HG03095 (cell line): ENCODE measurements at regions not wholly inside any gene's neighbourhood (a gene's known extent, or its start where the extent isn't known, plus 50 kb on each side); places are given as distances from the start of the nearest gene placed in this dataset.

ENCODE experiments used
- ATAC-seq: cut with Tn5 transposase; IDR thresholded peaks from one replicate; pipeline ENCODE4 v1.9.1; 2021; ENCODE audit warnings: moderate library complexity; ENCODE audit not compliant: unreplicated experiment

GRCh38 chr10:110413049-110413783, 84.5 kb upstream of the DUSP5 start:
- no peak for ATAC-seq

GRCh38 chr10:110413903-110414547, 83.7 kb upstream of the DUSP5 start:
- ATAC-seq = peak; percentile 3

- ATAC-seq = peak; percentile 78
These were observed 83.0 kb upstream of the DUSP5 start for GRCh38 chr10:110414548-110415309.

GRCh38 chr10:110415809-110416208, 81.9 kb upstream of the DUSP5 start:
- no peak for ATAC-seq

- no peak for ATAC-seq
These were observed 80.7 kb upstream of the DUSP5 start for GRCh38 chr10:110416776-110417711.

GRCh38 chr10:110418218-110418617, 79.5 kb upstream of the DUSP5 start:
- no peak for ATAC-seq

- no peak for ATAC-seq
These were observed 78.4 kb upstream of the DUSP5 start for GRCh38 chr10:110419265-110419664.

GRCh38 chr10:110420401-110421193, 77.1 kb upstream of the DUSP5 start:
- no peak for ATAC-seq

GRCh38 chr10:110421512-110422138, 76.1 kb upstream of the DUSP5 start:
- no peak for ATAC-seq

- no peak for ATAC-seq
These were observed 75.2 kb upstream of the DUSP5 start for GRCh38 chr10:110422548-110422947.

- ATAC-seq = no peak
These were observed 74.1 kb upstream of the DUSP5 start for GRCh38 chr10:110423650-110424049.

- peak; percentile 78 for ATAC-seq
These were observed 71.9 kb upstream of the DUSP5 start for GRCh38 chr10:110425684-110426293.

- no peak for ATAC-seq
These were observed 71.2 kb upstream of the DUSP5 start for GRCh38 chr10:110426294-110427181.

GRCh38 chr10:110429301-110429700, 68.4 kb upstream of the DUSP5 start:
- no peak for ATAC-seq

- no peak for ATAC-seq
These were observed 67.1 kb upstream of the DUSP5 start for GRCh38 chr10:110430340-110431273.

GRCh38 chr10:110431659-110432058, 66.0 kb upstream of the DUSP5 start:
- ATAC-seq = no peak

- ATAC-seq = no peak
These were observed 65.6 kb upstream of the DUSP5 start for GRCh38 chr10:110432084-110432483.
